Tibial artery (tissue), 4 donors: ENCODE measurements at regions not wholly inside any gene's neighbourhood (a gene's known extent, or its start where the extent isn't known, plus 50 kb on each side); places are given as distances from the start of the nearest gene placed in this dataset.

ENCODE experiments used
- DNase-seq, 2 donors: peaks; one replicate each; pipeline ENCODE4 v3.0.0-alpha.2; 2019
- H3K27ac ChIP-seq, 2 donors: fragments of 200-600 bp; sonication (generic) in 1 of 2; 1 replicate in 1 of 2; 2 replicates in 1 of 2; pipeline ENCODE4 v1.5.1; 2018 to 2019; ENCODE audit warnings: mild to moderate bottlenecking in 1 of 2
- H3K27me3 ChIP-seq, 2 donors: fragments of 200-600 bp; sonication (generic) in 1 of 2; one replicate each; pipeline versions ENCODE4 v1.5.1 to v1.6.0; 2016 to 2019
- H3K36me3 ChIP-seq, 3 donors: fragments of 200-600 bp; sonication (generic) in 2 of 3; one replicate each; pipeline ENCODE4 v1.5.1; 2016 to 2019; ENCODE audit warnings: mild to moderate bottlenecking in 2 of 3
- H3K4me1 ChIP-seq, 4 donors: fragments of 200-600 bp; sonication (generic) in 2 of 4; 1 replicate in 3 of 4; 2 replicates in 1 of 4; pipeline ENCODE4 v1.5.1; 2016 to 2019
- H3K4me3 ChIP-seq, 2 donors: fragments of 200-600 bp; sonication (generic) in 1 of 2; 1 replicate in 1 of 2; 2 replicates in 1 of 2; pipeline ENCODE4 v1.5.1; 2018 to 2019; ENCODE audit warnings: mild to moderate bottlenecking in 2 of 2
- H3K9me3 ChIP-seq, 3 donors: fragments of 200-600 bp; sonication (generic) in 1 of 3; one replicate each; pipeline ENCODE4 v1.5.1; 2016 to 2019
- intact Hi-C: fragments of 100-400 bp; cut with DNase I; formaldehyde crosslinking; loops from one replicate; pipeline ENCODE4 v1.15.0; 2023; ENCODE audit warnings: low total_unique reads
- TF ChIP-seq, protein P1 (sequence below), 2 experiments: fragments of 200-600 bp in 1 of 2; fragments of 450-650 bp in 1 of 2; IDR thresholded peaks; one replicate each; pipeline ENCODE4 v1.5.1; 2017 to 2019; ENCODE audit warnings: antibody characterized with exemption in 2 of 2, mild to moderate bottlenecking in 1 of 2, moderate library complexity in 1 of 2

DNA sequence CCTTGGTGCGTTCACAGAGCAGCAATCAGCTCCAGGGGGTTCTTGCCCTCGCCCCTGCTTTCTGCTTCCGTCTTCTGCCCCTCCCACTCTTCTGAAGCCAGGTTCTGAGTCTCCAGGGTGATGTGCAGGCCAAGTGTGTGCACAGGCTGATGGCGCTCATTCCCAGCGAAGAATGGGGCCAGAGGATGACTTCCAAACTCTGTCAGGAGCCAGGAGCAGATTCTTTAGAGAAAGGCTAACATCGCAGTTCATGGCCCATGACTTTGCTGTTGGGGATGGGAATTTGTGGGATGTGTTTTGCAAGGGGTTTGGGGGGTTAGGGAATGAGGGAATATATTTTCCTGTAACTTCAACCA lies 56.1 kb upstream of the CCN6 start:
- Histone ChIP-seq H3K27ac (peak overlapping the region in 1 of 2 donors; percentile 33), H3K4me1 (peaks cover 0 to 4% (median 0%) of the 10 kb centered on the region in 4 donors), H3K4me3 (peak overlapping the region; percentile 10 to 28), H3K36me3 (no peaks in the 10 kb centered on the region), H3K9me3 (no peaks in the 10 kb centered on the region), H3K27me3 (peaks cover 0 to 8% of the 10 kb centered on the region in 2 donors)
- TF ChIP-seq, protein P1, sequence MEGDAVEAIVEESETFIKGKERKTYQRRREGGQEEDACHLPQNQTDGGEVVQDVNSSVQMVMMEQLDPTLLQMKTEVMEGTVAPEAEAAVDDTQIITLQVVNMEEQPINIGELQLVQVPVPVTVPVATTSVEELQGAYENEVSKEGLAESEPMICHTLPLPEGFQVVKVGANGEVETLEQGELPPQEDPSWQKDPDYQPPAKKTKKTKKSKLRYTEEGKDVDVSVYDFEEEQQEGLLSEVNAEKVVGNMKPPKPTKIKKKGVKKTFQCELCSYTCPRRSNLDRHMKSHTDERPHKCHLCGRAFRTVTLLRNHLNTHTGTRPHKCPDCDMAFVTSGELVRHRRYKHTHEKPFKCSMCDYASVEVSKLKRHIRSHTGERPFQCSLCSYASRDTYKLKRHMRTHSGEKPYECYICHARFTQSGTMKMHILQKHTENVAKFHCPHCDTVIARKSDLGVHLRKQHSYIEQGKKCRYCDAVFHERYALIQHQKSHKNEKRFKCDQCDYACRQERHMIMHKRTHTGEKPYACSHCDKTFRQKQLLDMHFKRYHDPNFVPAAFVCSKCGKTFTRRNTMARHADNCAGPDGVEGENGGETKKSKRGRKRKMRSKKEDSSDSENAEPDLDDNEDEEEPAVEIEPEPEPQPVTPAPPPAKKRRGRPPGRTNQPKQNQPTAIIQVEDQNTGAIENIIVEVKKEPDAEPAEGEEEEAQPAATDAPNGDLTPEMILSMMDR (IDR thresholded peaks at IDR 0.05): no peak
- peak; percentile 65 to 76 for DNase-seq
- intact Hi-C loops: loop anchor here (5.0 to 10.0 kb wide), 3 partner anchors 123 to 741 kb away; partner anchors contain the start of gene FYN

DNA sequence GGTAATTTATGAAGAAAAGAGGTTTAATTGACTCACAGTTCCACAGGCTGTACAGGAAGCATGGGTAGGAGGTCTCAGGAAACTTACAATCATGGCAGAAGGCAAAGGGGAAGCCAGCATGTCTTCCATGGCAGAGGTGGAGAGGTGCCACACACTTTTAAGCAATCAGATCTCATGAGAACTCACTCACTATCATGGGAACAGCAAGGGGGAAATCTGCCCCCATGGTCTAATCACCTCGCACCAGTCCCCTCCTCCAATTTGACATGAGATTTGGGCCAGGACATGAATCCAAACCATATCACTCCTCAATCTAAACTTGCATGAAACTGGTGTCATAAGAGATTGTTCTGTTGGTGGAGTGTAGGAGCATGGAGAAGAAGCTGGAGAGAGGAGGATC lies 51.6 kb upstream of the CCN6 start:
- intact Hi-C loops: no loop called here
- no peaks in the 10 kb centered on the region for H3K36me3 ChIP-seq
- TF ChIP-seq, protein P1 (IDR thresholded peaks at IDR 0.05): no peak

More for the DNA sequence above, 51.6 kb upstream of the CCN6 start:
- no peak for DNase-seq
- H3K27ac ChIP-seq: no peak overlapping the region
- no peaks in the 10 kb centered on the region for H3K27me3 ChIP-seq
- no peak overlapping the region for H3K4me3 ChIP-seq
- H3K4me1 ChIP-seq: no peaks in the 10 kb centered on the region
- no peaks in the 10 kb centered on the region for H3K9me3 ChIP-seq
